BE2C (cell line): ENCODE measurements at regions not wholly inside any gene's neighbourhood (a gene's known extent, or its start where the extent isn't known, plus 50 kb on each side); places are given as distances from the start of the nearest gene placed in this dataset.

Experiments
- DNase-seq: peaks from one replicate; pipeline ENCODE4 v3.0.0-alpha.2; 2020
- H3K27me3 ChIP-seq: fragments of 250-450 bp; sonication (Bioruptor Pico); 2 replicates; pipeline ENCODE4 v1.5.1; 2020; ENCODE audit warnings: mild to moderate bottlenecking
- H3K36me3 ChIP-seq: fragments of 250-450 bp; sonication (Bioruptor Pico); 2 replicates; pipeline ENCODE4 v1.5.1; 2020; ENCODE audit warnings: mild to moderate bottlenecking
- H3K4me1 ChIP-seq: fragments of 250-450 bp; sonication (Bioruptor Pico); 2 replicates; pipeline ENCODE4 v1.5.1; 2020
- H3K4me3 ChIP-seq: 2 replicates; pipeline ENCODE4 v1.5.1; 2011; ENCODE audit warnings: low read depth, low read length
- H3K9me3 ChIP-seq: fragments of 250-450 bp; sonication (Bioruptor Pico); 2 replicates; pipeline ENCODE4 v1.5.1; 2020
- TF ChIP-seq, protein P1 (sequence below): IDR thresholded peaks from 2 replicates; pipeline ENCODE4 v1.5.1; 2012; ENCODE audit warnings: mild to moderate bottlenecking, low read depth, low read length

DNA sequence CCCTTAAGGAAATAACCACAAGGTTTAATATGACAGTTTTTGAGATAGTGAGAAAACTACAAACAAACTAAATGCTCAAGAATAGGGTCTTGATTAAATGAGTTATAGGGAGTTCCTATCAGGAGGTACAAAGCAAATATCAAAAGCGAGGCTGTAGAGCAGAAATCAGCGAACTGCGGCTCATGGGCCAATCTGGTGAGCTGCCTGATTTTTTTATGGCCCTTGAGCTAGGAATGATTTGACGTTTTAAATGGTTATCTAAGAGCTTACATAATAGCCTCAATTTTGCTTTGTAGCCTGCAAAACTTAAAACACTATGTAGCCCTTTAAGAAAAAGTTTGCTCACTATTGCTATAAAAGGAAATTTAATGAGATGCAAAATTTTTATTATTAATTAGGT lies 62.2 kb downstream of the XCL2 start:
- no peaks in the 10 kb centered on the region for H3K9me3 ChIP-seq
- H3K4me3 ChIP-seq: no peak overlapping the region
- no peaks in the 10 kb centered on the region for H3K36me3 ChIP-seq
- H3K4me1 ChIP-seq: no peaks in the 10 kb centered on the region
- TF ChIP-seq, protein P1, sequence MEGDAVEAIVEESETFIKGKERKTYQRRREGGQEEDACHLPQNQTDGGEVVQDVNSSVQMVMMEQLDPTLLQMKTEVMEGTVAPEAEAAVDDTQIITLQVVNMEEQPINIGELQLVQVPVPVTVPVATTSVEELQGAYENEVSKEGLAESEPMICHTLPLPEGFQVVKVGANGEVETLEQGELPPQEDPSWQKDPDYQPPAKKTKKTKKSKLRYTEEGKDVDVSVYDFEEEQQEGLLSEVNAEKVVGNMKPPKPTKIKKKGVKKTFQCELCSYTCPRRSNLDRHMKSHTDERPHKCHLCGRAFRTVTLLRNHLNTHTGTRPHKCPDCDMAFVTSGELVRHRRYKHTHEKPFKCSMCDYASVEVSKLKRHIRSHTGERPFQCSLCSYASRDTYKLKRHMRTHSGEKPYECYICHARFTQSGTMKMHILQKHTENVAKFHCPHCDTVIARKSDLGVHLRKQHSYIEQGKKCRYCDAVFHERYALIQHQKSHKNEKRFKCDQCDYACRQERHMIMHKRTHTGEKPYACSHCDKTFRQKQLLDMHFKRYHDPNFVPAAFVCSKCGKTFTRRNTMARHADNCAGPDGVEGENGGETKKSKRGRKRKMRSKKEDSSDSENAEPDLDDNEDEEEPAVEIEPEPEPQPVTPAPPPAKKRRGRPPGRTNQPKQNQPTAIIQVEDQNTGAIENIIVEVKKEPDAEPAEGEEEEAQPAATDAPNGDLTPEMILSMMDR: no peak
- no peaks in the 10 kb centered on the region for H3K27me3 ChIP-seq
- no peak for DNase-seq

DNA sequence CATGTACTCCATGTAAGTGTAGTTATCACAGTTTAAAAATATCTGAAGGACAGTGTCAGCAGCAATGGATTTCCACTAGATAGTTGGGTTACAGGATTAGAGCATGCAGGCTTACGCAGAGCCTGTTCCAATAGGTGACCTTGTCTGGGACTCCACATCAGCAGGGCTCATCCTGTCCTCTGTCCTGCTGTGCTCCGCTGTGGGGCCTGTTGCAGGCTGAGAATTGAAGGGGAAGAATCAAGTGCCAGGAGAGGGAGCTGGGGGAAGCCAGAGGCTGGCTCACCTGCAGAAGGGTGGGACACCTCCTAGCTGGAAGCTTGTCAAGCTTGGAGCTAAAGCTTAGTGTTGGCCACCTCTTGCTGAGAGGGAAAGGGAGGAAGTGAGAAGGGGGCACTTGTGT lies 62.8 kb downstream of the XCL2 start:
- Histone ChIP-seq H3K9me3 (no peaks in the 10 kb centered on the region), H3K36me3 (no peaks in the 10 kb centered on the region), H3K4me3 (no peak overlapping the region), H3K27me3 (no peaks in the 10 kb centered on the region), H3K4me1 (no peaks in the 10 kb centered on the region)
- no peak for DNase-seq
- TF ChIP-seq, protein P1: no peak

DNA sequence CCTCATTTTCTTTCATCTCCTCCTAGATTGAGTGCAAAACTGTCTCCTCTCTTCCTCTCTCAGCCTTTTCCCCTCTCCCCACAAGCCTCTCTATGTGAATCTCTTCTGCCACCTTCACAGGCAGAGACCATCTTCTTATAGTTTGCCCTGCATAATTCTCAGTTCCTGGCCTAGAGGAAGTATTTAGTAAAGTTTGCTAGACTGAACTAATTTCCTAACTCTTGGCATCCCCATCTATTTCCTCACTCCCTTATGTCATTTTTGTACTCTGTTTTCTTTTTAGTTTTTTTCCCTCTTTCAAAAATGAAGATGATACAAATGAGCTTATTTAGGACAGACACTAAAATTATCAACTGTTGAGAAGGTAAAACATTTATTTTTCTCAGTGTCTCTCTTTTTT lies 66.0 kb downstream of the XCL2 start:
- Histone ChIP-seq H3K27me3 (no peaks in the 10 kb centered on the region), H3K4me1 (no peaks in the 10 kb centered on the region), H3K4me3 (no peak overlapping the region), H3K9me3 (no peaks in the 10 kb centered on the region), H3K36me3 (no peaks in the 10 kb centered on the region)
- no peak for DNase-seq
- TF ChIP-seq, protein P1: no peak

DNA sequence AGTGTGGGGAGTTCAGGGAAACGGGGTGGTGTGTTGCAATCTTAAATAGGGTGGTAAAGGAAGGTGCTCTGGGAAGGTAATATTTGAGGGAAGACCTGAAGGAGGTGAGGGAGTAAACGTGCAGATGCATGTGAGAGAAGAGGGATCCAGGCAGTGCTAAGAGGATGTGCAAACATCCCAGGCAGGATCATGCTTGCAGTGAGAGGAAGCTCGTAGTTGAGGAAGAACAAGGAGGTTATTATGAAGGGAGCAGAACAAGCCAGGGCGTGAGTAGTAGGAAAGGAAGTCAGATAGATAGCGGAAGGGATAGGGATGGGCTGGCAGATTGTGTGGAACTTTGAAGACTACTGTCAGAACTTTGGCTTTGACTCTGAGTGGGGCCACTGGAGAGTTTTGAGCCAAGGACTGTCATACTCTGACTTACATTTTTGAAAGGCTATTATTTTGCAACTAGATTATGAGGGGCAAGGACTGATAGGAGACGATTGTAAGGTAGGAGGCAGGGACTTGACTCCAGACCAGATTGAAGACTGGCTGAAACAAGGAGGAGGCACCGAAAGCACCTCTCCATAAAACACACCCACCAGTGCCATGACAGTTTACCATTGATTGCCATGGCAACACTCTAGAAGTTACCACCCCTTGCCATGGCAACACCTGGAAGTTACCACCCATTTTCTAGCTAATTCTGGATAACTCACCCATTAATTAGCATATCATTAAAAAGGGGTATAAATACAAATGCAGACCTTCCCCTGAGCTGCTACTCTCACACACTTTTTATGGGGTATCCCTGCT lies 67.0 kb downstream of the XCL2 start:
- Histone ChIP-seq H3K4me1 (no peaks in the 10 kb centered on the region), H3K9me3 (no peaks in the 10 kb centered on the region), H3K27me3 (no peaks in the 10 kb centered on the region), H3K36me3 (no peaks in the 10 kb centered on the region), H3K4me3 (no peak overlapping the region)
- TF ChIP-seq, protein P1: no peak
- no peak for DNase-seq

DNA sequence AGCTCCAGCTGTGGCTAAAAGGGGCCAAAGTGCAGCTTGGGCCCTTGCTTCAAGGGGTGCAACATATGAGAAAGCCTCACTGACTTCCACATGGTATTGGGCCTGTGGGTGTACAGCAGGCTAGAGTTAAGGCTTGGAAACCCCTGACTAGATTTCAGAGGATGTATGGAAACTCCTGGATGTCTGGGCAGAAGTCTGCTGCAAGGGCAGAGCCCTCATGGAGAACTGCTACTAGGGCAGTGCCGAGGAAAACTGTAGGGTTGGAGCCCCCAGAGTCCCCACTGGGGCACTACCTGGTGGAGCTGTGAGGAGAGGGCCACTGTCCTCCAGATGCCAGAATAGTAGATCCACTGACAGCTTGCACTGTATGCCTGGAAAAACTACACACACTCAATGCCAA lies 69.5 kb downstream of the XCL2 start:
- Histone ChIP-seq H3K36me3 (no peaks in the 10 kb centered on the region), H3K4me3 (no peak overlapping the region), H3K27me3 (no peaks in the 10 kb centered on the region), H3K4me1 (peaks cover 6% of the 10 kb centered on the region), H3K9me3 (no peaks in the 10 kb centered on the region)
- no peak for DNase-seq
- TF ChIP-seq, protein P1: no peak

DNA sequence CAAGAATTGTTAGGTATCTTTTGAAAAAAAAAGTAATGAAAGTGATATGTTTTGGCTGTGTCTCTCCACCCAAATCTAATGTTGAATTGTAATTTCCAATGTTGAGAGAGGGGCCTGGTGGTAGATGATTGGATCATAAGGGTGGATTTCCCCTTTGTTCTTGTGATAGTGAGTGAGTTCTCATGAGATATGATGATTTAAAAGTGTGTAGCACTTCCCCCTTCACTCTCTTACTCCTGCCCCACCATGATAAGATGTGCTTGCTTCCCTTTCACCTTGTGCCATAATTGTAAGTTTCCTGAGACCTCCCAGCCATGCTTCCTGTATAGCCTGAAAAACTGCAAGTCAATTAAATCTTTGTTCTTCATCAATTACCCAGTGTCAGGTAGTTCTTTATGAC lies 70.7 kb downstream of the XCL2 start:
- DNase-seq: no peak
- TF ChIP-seq, protein P1: no peak
- Histone ChIP-seq H3K4me3 (no peak overlapping the region), H3K4me1 (peaks cover 17% of the 10 kb centered on the region), H3K9me3 (no peaks in the 10 kb centered on the region), H3K27me3 (no peaks in the 10 kb centered on the region), H3K36me3 (no peaks in the 10 kb centered on the region)
